ENCODE measurements at regions not wholly inside any gene's neighbourhood (a gene's known extent, or its start where the extent isn't known, plus 50 kb on each side); places are given as distances from the start of the nearest gene placed in this dataset.

- no peak for DNase-seq
Measured at GRCh38 chr6:138011413-138011812, 95.8 kb downstream of the PERP start.

- DNase-seq, result no peak
Measured at GRCh38 chr6:138012682-138013081, 94.5 kb downstream of the PERP start.

- DNase-seq, result no peak
Measured at GRCh38 chr6:138013959-138014358, 93.3 kb downstream of the PERP start.

DNA sequence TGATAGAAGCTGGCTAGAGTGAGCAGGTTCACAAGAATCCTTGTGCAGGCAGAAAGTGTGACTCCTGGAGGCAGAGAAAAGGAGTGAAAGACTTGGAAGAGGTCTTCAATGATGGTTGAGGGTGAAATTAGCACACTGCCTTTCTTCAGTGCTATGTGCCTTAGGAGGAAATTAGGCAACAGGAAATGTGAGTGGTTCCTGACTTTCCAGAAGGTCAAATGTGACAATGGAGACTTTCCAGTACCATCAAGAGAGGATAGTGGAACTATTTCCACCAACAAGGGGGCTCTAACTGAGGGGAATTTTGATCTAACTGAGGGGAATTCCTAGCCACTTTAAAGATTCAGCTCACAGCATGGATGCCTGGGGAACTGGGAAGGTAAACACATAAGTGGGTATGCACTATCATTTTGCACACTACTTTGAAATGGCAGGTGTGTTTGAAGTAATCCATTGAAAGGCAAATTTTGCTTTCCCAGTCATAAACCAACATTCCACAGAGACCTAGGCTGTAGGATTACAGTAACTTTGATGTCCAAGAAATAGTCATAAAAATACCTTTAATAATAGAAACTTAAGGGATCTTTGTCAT is 90.0 kb downstream of the PERP start:
- no peak for DNase-seq

- no peak for DNase-seq
Measured at GRCh38 chr6:138018297-138018696, 88.9 kb downstream of the PERP start.

DNA sequence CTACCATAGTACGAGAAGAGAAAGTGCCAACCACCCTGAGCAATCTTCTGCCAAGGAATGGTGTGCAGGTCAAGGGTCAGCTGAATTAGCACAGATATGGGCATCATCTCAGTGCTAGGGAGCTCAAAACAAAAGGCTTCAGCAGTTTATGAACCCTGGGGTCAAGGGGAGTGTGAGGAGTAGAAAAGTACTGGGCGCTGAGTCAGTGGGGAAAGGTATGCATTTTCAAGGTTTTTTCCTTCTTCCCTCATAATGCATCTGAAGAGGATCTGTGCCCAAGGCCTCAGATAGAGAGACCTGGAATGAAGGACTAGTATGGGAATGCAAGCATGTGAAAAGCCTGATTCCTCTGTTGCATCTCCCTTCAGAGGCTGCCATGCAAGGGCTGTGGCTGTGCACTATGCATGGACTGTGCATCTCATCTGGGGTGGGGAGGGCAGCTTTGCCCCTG is 81.7 kb downstream of the PERP start:
- no peak for DNase-seq

DNA sequence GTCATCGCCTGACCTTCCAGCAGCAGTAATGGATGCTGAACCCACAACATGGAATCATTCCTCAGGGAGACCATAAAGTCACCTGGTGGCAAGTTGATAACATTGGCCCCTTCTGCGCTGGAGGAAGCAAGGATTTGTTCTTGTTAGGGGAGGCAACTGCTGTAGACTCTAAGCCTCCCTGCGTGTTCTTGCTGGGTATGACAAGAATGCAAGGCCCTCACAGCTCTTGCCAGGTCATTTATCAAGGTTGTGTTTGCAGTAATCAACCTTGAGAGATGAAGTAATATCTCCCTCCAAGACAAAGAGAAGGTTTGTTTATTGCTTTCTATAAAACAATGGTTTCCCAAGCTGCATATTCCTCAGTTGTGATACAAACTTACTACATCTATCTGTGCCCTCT is 80.9 kb downstream of the PERP start:
- no peak for DNase-seq

- no peak for DNase-seq
Measured at GRCh38 chr6:138028893-138029292, 78.3 kb downstream of the PERP start.

- no peak for DNase-seq
Measured at GRCh38 chr6:138030872-138031271, 76.3 kb downstream of the PERP start.

DNA sequence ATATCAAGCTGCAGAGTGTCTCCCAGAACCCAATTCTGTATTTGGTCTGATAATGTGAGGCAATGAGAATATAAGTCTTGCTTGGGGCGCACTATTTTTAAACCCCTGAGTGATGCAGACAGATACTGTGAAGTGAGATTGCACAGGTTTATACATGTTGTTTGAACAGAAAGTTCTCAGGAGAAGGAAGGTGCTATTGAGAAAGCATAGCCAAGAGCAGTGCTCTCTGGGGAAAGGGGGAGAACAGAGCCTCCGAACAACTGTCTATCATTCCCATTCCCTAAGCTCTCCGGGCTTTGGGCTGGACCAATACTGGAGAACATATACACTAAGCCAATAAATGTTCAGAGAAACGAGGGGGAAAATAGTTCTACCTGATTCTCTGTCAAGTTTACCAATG is 75.8 kb downstream of the PERP start:
- no peak for DNase-seq

DNA sequence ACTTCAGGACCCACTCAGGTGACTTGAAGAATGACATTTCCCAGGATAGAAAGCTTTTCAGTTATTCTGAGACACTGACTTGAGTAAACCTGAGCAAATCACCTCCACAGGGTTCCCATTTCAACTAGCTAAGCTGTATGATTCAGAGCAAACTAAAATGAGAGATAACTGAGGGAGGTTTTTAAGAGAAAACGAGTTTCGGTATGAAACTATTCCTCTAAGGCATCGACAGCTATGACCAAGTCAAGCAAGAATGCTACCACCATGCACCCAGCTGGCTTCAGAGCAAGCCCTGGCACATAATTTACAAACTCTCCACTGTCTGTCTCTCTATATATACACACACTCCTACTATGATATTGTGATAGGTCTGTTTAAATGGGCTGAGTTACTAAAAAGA is 75.4 kb downstream of the PERP start:
- no peak for DNase-seq

DNA sequence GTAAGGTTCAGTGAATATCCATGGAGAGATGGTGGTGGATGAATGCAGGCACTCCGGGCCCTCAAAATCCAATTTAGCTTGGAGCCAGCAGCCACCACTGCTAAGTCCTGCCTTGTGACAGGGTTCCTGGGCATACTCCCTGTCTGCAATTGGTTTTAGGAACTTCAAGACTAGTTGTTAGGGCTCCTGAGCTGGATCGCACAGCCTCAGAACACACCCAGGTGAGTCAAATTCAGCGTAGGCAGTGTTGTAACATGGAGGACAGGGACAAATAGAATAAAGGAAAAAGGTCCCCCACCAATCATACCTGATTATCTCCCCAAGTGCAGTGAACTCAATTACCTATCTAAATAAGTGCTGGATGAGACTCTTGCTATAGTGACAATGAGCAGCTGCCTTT is 74.6 kb downstream of the PERP start:
- DNase-seq, result no peak

DNA sequence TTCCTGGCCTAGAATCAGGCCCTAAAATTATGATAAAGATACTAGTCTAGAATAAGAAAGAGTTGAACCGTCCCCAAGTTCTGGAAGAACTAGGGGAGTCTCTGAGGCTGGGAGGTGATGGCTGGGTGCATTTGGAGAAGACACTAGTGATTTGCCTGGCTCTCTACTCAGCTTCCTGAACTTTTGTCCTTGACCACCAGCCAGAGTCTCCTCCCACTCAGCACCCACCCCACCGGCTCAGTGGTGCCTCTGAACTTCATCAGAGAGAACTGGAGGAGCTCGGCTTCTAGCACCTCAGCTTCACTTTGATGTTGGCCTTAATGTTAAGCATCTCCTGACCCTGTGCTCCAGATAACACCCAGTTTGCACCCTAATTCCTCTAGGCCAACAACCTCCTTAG is 73.0 kb downstream of the PERP start:
- DNase-seq, result no peak

DNA sequence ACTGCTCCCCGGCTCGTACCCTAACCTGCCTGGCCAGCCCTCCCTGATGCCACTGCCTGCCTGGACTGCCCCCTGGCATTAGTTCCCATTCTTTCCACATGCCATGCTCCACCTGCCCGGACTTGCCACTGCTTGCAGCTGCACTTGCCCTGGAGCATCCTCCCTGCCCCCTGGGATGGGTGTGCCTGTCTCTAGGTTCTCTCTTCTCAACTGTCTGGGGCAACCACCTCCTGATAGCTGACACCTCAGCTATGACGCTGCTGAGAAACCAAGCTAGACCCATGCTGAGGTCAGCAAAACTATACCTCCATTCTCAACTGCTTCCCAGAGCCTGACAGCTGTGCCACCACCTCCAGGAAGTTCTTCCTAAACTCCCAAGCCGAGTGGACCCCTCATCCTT is 72.1 kb downstream of the PERP start:
- DNase-seq, result no peak

DNA sequence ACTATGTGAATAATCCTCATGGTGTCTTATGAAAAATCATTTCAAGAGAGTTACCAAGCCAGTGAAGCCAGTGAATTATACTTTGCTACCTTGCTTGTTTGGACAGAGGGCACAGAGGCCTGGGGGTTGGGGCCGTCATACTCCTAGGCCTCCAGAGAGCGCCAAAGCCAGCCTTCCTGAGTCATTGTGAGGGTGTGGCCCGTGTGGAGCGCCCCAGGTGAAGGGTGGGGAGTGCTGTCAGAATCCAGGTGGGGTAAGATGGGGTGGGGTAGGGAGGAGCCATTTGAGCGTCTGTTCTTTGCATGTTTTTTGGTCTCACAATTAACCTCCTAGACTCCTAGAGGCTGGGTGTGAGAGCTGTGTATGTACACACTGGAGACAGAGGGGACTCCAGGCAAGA is 71.1 kb downstream of the PERP start:
- DNase-seq, result no peak

- no peak for DNase-seq
Measured at GRCh38 chr6:138037009-138037504, 70.2 kb downstream of the PERP start.

DNA sequence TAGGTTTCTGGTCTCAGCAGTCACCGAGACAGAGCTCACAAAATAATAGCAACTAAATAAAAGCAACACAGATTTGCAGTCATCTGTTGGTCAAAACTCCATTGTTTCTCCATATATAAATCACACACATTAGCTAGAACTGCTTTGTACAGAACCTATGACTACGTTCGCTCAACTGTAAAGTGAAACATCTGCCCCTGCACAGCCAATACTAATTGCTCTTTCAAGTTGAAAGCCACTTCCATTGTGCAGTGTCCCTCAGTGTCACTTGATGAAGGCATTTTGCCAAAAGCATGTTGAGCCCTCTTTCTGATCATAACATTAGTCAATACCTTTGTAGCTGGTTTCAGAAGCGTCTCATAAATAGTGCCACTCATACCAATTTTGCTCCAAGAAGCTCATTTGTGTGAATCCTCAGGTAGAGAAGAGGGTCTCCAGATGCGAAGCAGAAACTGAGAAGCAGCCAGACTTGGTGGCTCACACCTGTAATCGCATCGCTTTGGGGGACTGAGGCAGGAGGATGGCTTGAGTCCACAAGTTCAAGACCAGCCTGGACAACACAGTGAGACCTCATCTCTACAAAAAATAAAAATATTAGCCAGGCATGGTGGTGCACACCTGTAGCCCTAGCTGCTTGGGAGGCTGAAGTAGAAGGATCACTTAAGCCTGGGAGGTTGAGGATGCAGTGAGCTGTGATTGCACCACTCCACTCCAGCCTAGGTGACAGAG is 68.9 kb downstream of the PERP start:
- DNase-seq, result peak; percentile 18
